Upper lobe of left lung (tissue), 6 donors: ENCODE measurements at regions not wholly inside any gene's neighbourhood (a gene's known extent, or its start where the extent isn't known, plus 50 kb on each side); places are given as distances from the start of the nearest gene placed in this dataset.

Experiments
- ATAC-seq, 2 donors: fragments of 200-7000 bp; cut with Tn5 transposase; one replicate each; pipeline ENCODE4 v1.9.1; 2022; ENCODE audit warnings: mild to moderate bottlenecking in 2 of 2, moderate library complexity in 2 of 2; ENCODE audit not compliant: low FRiP score in 2 of 2
- DNase-seq, 2 donors: peaks; one replicate each; pipeline ENCODE4 v3.0.0-alpha.2; 2019 to 2020
- H3K27ac ChIP-seq, 4 donors: fragments of 200-600 bp; sonication (generic); one replicate each; pipeline ENCODE4 v1.5.1; 2016 to 2019
- H3K27me3 ChIP-seq, 4 donors: fragments of 200-600 bp; sonication (generic); one replicate each; pipeline ENCODE4 v1.5.1; 2017 to 2019
- H3K36me3 ChIP-seq, 4 donors: fragments of 200-600 bp; sonication (generic); one replicate each; pipeline ENCODE4 v1.5.1; 2016 to 2019
- H3K4me1 ChIP-seq, 4 donors: fragments of 200-600 bp; sonication (generic); one replicate each; pipeline ENCODE4 v1.5.1; 2018 to 2019
- H3K4me3 ChIP-seq, 4 donors: fragments of 200-600 bp; sonication (generic); one replicate each; pipeline ENCODE4 v1.5.1; 2017 to 2019; ENCODE audit warnings: mild to moderate bottlenecking in 2 of 4, moderate library complexity in 1 of 4
- H3K9me3 ChIP-seq, 4 donors: fragments of 200-600 bp; sonication (generic); one replicate each; pipeline ENCODE4 v1.5.1; 2018 to 2019
- CTCF ChIP-seq, 6 experiments: fragments of 450-650 bp in 4 of 6; fragments of 200-600 bp in 2 of 6; sonication (generic) in 2 of 6; IDR thresholded peaks; one replicate each; pipeline ENCODE4 v1.5.1; 2016 to 2019; ENCODE audit warnings: antibody characterized with exemption in 6 of 6
- EP300 ChIP-seq, 4 donors: sonication (generic); formaldehyde crosslinking; IDR thresholded peaks; one replicate each; pipeline ENCODE4 v1.5.1; 2017; ENCODE audit warnings: antibody characterized with exemption in 4 of 4, control low read depth in 2 of 4
- POLR2A ChIP-seq, 4 donors: fragments of 450-650 bp; IDR thresholded peaks; one replicate each; pipeline ENCODE4 v1.5.1; 2016 to 2017; ENCODE audit warnings: antibody characterized with exemption in 4 of 4, mild to moderate bottlenecking in 2 of 4
- POLR2AphosphoS5 ChIP-seq, 2 donors: sonication (generic); formaldehyde crosslinking; IDR thresholded peaks; one replicate each; pipeline ENCODE4 v1.5.1; 2017; ENCODE audit warnings: antibody characterized with exemption in 2 of 2
- WGBS, 2 donors: methylation state at CpG; one replicate each; pipeline ENCODE4 v1.1.5; 2017 to 2018; 5-methylcytosine and 5-hydroxymethylcytosine counted together
- donor health status: DM: no; HTN: no; CAD: no; lungs with moderate emphysema.
- donor health status: DM: no; HTN: yes; CAD: no; lungs with severe emphysema.

- WGBS, 2 donors: 72 to 79% methylated on average over 2 of the region's 2 CpGs
- no peaks in the 10 kb centered on the region for H3K4me1 ChIP-seq
- DNase-seq: no peak
- H3K36me3 ChIP-seq: no peaks in the 10 kb centered on the region
- TF ChIP-seq POLR2AphosphoS5 (IDR thresholded peaks at IDR 0.05) (no peak), CTCF (IDR thresholded peaks at IDR 0.05) (no peak), EP300 (IDR thresholded peaks at IDR 0.05) (no peak), POLR2A (IDR thresholded peaks at IDR 0.05) (no peak)
- H3K4me3 ChIP-seq: no peak overlapping the region
- H3K27ac ChIP-seq: no peak overlapping the region
- H3K27me3 ChIP-seq: no peaks in the 10 kb centered on the region
- H3K9me3 ChIP-seq: no peaks in the 10 kb centered on the region
- ATAC-seq: no peak
Measured at GRCh38 chr4:66506985-66507384, 836.7 kb upstream of the EPHA5 start.

- ATAC-seq (no peak), DNase-seq (no peak)
- no peaks in the 10 kb centered on the region for H3K36me3 ChIP-seq
- TF ChIP-seq POLR2AphosphoS5 (IDR thresholded peaks at IDR 0.05) (no peak), POLR2A (IDR thresholded peaks at IDR 0.05) (no peak), CTCF (IDR thresholded peaks at IDR 0.05) (no peak), EP300 (IDR thresholded peaks at IDR 0.05) (no peak)
- H3K4me1 ChIP-seq: no peaks in the 10 kb centered on the region
- H3K27me3 ChIP-seq: no peaks in the 10 kb centered on the region
- H3K27ac ChIP-seq: no peak overlapping the region
- WGBS, 2 donors: 68 to 81% methylated on average over 3 of the region's 3 CpGs
- H3K9me3 ChIP-seq: no peaks in the 10 kb centered on the region
- no peak overlapping the region for H3K4me3 ChIP-seq
Measured at GRCh38 chr4:66501997-66502396, 831.7 kb upstream of the EPHA5 start.

GRCh38 chr4:66490729-66491128 lies 820.4 kb upstream of the EPHA5 start:
- Histone ChIP-seq H3K4me1 (no peaks in the 10 kb centered on the region), H3K36me3 (no peaks in the 10 kb centered on the region), H3K27ac (no peak overlapping the region), H3K4me3 (no peak overlapping the region), H3K27me3 (no peaks in the 10 kb centered on the region), H3K9me3 (no peaks in the 10 kb centered on the region)
- ATAC-seq (no peak), DNase-seq (no peak)
- TF ChIP-seq EP300 (IDR thresholded peaks at IDR 0.05) (no peak), POLR2AphosphoS5 (IDR thresholded peaks at IDR 0.05) (no peak)
- WGBS, 2 donors: 76 to 84% methylated on average over 2 of the region's 2 CpGs

GRCh38 chr4:66489783-66490452 lies 819.6 kb upstream of the EPHA5 start:
- WGBS, 2 donors: 33 to 34% methylated on average over 5 of the region's 5 CpGs
- ATAC-seq (no peak), DNase-seq (no peak)
- Histone ChIP-seq H3K27me3 (no peaks in the 10 kb centered on the region), H3K36me3 (no peaks in the 10 kb centered on the region), H3K4me1 (no peaks in the 10 kb centered on the region), H3K27ac (no peak overlapping the region), H3K9me3 (no peaks in the 10 kb centered on the region), H3K4me3 (no peak overlapping the region)
- TF ChIP-seq POLR2AphosphoS5 (IDR thresholded peaks at IDR 0.05): no peak
- TF ChIP-seq CTCF (IDR thresholded peaks at IDR 0.05): no peak
- no peak for TF ChIP-seq EP300 (IDR thresholded peaks at IDR 0.05)
- TF ChIP-seq POLR2A (IDR thresholded peaks at IDR 0.05): no peak

GRCh38 chr4:66489370-66489769 lies 819.1 kb upstream of the EPHA5 start:
- no peak for ATAC-seq

More at GRCh38 chr4:66489370-66489769, 819.1 kb upstream of the EPHA5 start:
- no peak overlapping the region for H3K27ac ChIP-seq
- no peak overlapping the region for H3K4me3 ChIP-seq
- H3K9me3 ChIP-seq: no peaks in the 10 kb centered on the region
- H3K27me3 ChIP-seq: no peaks in the 10 kb centered on the region
- no peaks in the 10 kb centered on the region for H3K36me3 ChIP-seq
- H3K4me1 ChIP-seq: no peaks in the 10 kb centered on the region
- TF ChIP-seq POLR2A (IDR thresholded peaks at IDR 0.05) (no peak), CTCF (IDR thresholded peaks at IDR 0.05) (no peak), EP300 (IDR thresholded peaks at IDR 0.05) (no peak), POLR2AphosphoS5 (IDR thresholded peaks at IDR 0.05) (no peak)
- DNase-seq: no peak
